Activated gamma-delta T cell (primary cell): ENCODE measurements at regions not wholly inside any gene's neighbourhood (a gene's known extent, or its start where the extent isn't known, plus 50 kb on each side); places are given as distances from the start of the nearest gene placed in this dataset.
"Not testable (repeated sequence)": the region's sequence is repeated elsewhere in the genome, so short reads cannot be mapped to it uniquely, and the experiment has no call there.

Experiments
- DNase-seq: peaks from one replicate; lab custom pipeline; 2025; lab: John Stamatoyannopoulos, UW

- DNase-seq = no peak
Observed at GRCh38 chr2:239604861-239605260, 204.0 kb upstream of the HDAC4 start.

- no peak for DNase-seq
Observed at GRCh38 chr2:239603411-239604356, 202.9 kb upstream of the HDAC4 start.

GRCh38 chr2:239602290-239603282 is 201.8 kb upstream of the HDAC4 start:
- no peak for DNase-seq

GRCh38 chr2:239601880-239602279 is 201.1 kb upstream of the HDAC4 start:
- no peak for DNase-seq

GRCh38 chr2:239601201-239601851 is 200.5 kb upstream of the HDAC4 start:
- DNase-seq = no peak

GRCh38 chr2:239600650-239601049 is 199.8 kb upstream of the HDAC4 start:
- DNase-seq = no peak

GRCh38 chr2:239600001-239600593 is 199.3 kb upstream of the HDAC4 start:
- no peak for DNase-seq

GRCh38 chr2:239599299-239599698 is 198.5 kb upstream of the HDAC4 start:
- DNase-seq = no peak

GRCh38 chr2:239598732-239599090 is 197.9 kb upstream of the HDAC4 start:
- no peak for DNase-seq

GRCh38 chr2:239598011-239598731 is 197.4 kb upstream of the HDAC4 start:
- DNase-seq = no peak

GRCh38 chr2:239597216-239597615 is 196.4 kb upstream of the HDAC4 start:
- DNase-seq = no peak

- no peak for DNase-seq
Observed at GRCh38 chr2:239596792-239597191, 196.0 kb upstream of the HDAC4 start.

GRCh38 chr2:239596253-239596652 is 195.4 kb upstream of the HDAC4 start:
- DNase-seq = no peak

- DNase-seq = no peak
Observed at GRCh38 chr2:239595726-239596125, 194.9 kb upstream of the HDAC4 start.

- no peak for DNase-seq
Observed at GRCh38 chr2:239594772-239595608, 194.2 kb upstream of the HDAC4 start.

- no peak for DNase-seq
Observed at GRCh38 chr2:239594019-239594771, 193.4 kb upstream of the HDAC4 start.

GRCh38 chr2:239593455-239593854 is 192.6 kb upstream of the HDAC4 start:
- no peak for DNase-seq

GRCh38 chr2:239592629-239593290 is 191.9 kb upstream of the HDAC4 start:
- DNase-seq = not testable (repeated sequence)
